ENCODE measurements at regions not wholly inside any gene's neighbourhood (a gene's known extent, or its start where the extent isn't known, plus 50 kb on each side); places are given as distances from the start of the nearest gene placed in this dataset.

- TF ChIP-seq, protein P1, sequence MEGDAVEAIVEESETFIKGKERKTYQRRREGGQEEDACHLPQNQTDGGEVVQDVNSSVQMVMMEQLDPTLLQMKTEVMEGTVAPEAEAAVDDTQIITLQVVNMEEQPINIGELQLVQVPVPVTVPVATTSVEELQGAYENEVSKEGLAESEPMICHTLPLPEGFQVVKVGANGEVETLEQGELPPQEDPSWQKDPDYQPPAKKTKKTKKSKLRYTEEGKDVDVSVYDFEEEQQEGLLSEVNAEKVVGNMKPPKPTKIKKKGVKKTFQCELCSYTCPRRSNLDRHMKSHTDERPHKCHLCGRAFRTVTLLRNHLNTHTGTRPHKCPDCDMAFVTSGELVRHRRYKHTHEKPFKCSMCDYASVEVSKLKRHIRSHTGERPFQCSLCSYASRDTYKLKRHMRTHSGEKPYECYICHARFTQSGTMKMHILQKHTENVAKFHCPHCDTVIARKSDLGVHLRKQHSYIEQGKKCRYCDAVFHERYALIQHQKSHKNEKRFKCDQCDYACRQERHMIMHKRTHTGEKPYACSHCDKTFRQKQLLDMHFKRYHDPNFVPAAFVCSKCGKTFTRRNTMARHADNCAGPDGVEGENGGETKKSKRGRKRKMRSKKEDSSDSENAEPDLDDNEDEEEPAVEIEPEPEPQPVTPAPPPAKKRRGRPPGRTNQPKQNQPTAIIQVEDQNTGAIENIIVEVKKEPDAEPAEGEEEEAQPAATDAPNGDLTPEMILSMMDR (IDR thresholded peaks at IDR 0.05; ENCODE audit: low read depth, low read length) = no peak
- TF ChIP-seq POLR2A (IDR thresholded peaks at IDR 0.05; ENCODE audit: extremely low read depth, insufficient read length) = no peak
Observed at GRCh38 chr6:117791012-117791411, 115.7 kb downstream of the NUS1 start.
